IMR-90 (cell line): ENCODE measurements at regions not wholly inside any gene's neighbourhood (a gene's known extent, or its start where the extent isn't known, plus 50 kb on each side); places are given as distances from the start of the nearest gene placed in this dataset.

ENCODE experiments used
- ATAC-seq: fragments of 200-7000 bp; cut with Tn5 transposase; 2 replicates; pipeline ENCODE4 v1.9.1; 2020; ENCODE audit warnings: low read depth, mild to moderate bottlenecking, moderate library complexity
- BruUV-seq: library from RNA; stranded (reverse); fragments of 400-500 nt; replicated peaks from 2 replicates; lab custom pipeline; 2021; lab: Mats Ljungman, UMichigan
- CTCF ChIA-PET: fragments of 300-600 bp; formaldehyde crosslinking; extraction: SDS; loops from one replicate; lab custom pipeline; 2021; ENCODE audit warnings: antibody characterized with exemption; lab: Yijun Ruan, JAX
- POLR2A ChIA-PET: fragments of 300-600 bp; sonication (Branson Sonifier 250); formaldehyde crosslinking; loops from one replicate; lab custom pipeline; 2022; ENCODE audit warnings: antibody characterized with exemption; ENCODE audit not compliant: unreplicated experiment; lab: Charles Lee
- DNase-seq: peaks from one replicate; pipeline ENCODE4 v3.0.0; 2013
- H2AFZ ChIP-seq: replicated peaks from 2 replicates; pipeline ENCODE3; 2013; ENCODE audit warnings: low read length, mild to moderate bottlenecking; ENCODE audit not compliant: poor library complexity
- H2AK5ac ChIP-seq: 2 replicates; pipeline ENCODE4 v1.6.1; 2013; ENCODE audit warnings: low read depth, low read length, inconsistent platforms
- H2AK9ac ChIP-seq: replicated peaks from 2 replicates; pipeline ENCODE3; 2013; ENCODE audit warnings: mild to moderate bottlenecking, low read depth, low read length, moderate library complexity; ENCODE audit not compliant: poor library complexity
- H2BK120ac ChIP-seq: 2 replicates; pipeline ENCODE4 v1.6.1; 2013; ENCODE audit warnings: low read depth, low read length, inconsistent platforms
- H2BK15ac ChIP-seq: 3 replicates; pipeline ENCODE4 v1.6.1; 2013; ENCODE audit warnings: low read depth, low read length, inconsistent platforms
- H2BK20ac ChIP-seq: 2 replicates; pipeline ENCODE4 v1.6.1; 2013; ENCODE audit warnings: low read depth, mild to moderate bottlenecking, inconsistent platforms, low read length, moderate library complexity
- H2BK5ac ChIP-seq: 2 replicates; pipeline ENCODE4 v1.6.1; 2013; ENCODE audit warnings: mild to moderate bottlenecking, low read depth, low read length, inconsistent platforms; ENCODE audit not compliant: poor library complexity, severe bottlenecking
- H3K14ac ChIP-seq: replicated peaks from 2 replicates; pipeline ENCODE4 v1.6.1; 2013; ENCODE audit warnings: low read depth, low read length, inconsistent platforms
- H3K18ac ChIP-seq: 2 replicates; pipeline ENCODE4 v1.6.1; 2013; ENCODE audit warnings: low read depth, low read length, control low read depth
- H3K23ac ChIP-seq: 2 replicates; pipeline ENCODE4 v1.6.1; 2013; ENCODE audit warnings: low read depth, low read length, inconsistent platforms
- H3K27ac ChIP-seq: 2 replicates; pipeline ENCODE4 v1.5.1; 2013; ENCODE audit warnings: mild to moderate bottlenecking, control low read depth, low read length; ENCODE audit not compliant: insufficient read depth
- H3K27me3 ChIP-seq: 2 replicates; pipeline ENCODE4 v1.6.1; 2013; ENCODE audit warnings: low read length; ENCODE audit not compliant: control insufficient read depth, insufficient read depth
- H3K36me3 ChIP-seq: 2 replicates; pipeline ENCODE4 v1.6.1; 2013; ENCODE audit warnings: low read length, mixed read lengths; ENCODE audit not compliant: control insufficient read depth, insufficient read depth
- H3K4ac ChIP-seq: 2 replicates; pipeline ENCODE4 v1.6.1; 2013; ENCODE audit warnings: low read depth, low read length, inconsistent platforms
- H3K4me1 ChIP-seq: 2 replicates; pipeline ENCODE4 v1.6.1; 2013; ENCODE audit warnings: low read length, mixed read lengths; ENCODE audit not compliant: control insufficient read depth, insufficient read depth
- H3K4me2 ChIP-seq: 2 replicates; pipeline ENCODE4 v1.6.1; 2013; ENCODE audit warnings: low read depth, mild to moderate bottlenecking, control low read depth, low read length, moderate library complexity
- H3K4me3 ChIP-seq: 2 replicates; pipeline ENCODE4 v1.5.1; 2013; ENCODE audit warnings: low read depth, mild to moderate bottlenecking, control low read depth, low read length, moderate library complexity; ENCODE audit not compliant: insufficient read depth
- H3K56ac ChIP-seq: 2 replicates; pipeline ENCODE4 v1.6.1; 2013; ENCODE audit warnings: low read length, inconsistent platforms; ENCODE audit not compliant: insufficient read depth; ENCODE audit errors: extremely low read depth
- H3K79me1 ChIP-seq, 2 experiments: 2 replicates each; pipeline ENCODE4 v1.6.1; 2013; ENCODE audit warnings: low read length in 2 of 2, inconsistent platforms in 1 of 2, low read depth in 1 of 2
- H3K9ac ChIP-seq: 2 replicates; pipeline ENCODE4 v1.6.1; 2013; ENCODE audit warnings: low read depth, low read length, control low read depth
- H3K9me1 ChIP-seq: 2 replicates; pipeline ENCODE4 v1.6.1; 2013; ENCODE audit warnings: low read length, inconsistent platforms; ENCODE audit not compliant: insufficient read depth
- H3K9me3 ChIP-seq: 2 replicates; pipeline ENCODE4 v1.6.1; 2013; ENCODE audit warnings: low read length; ENCODE audit not compliant: control insufficient read depth, insufficient read depth
- H4K20me1 ChIP-seq: 2 replicates; pipeline ENCODE4 v1.6.1; 2013; ENCODE audit warnings: low read length, inconsistent platforms; ENCODE audit not compliant: insufficient read depth
- H4K5ac ChIP-seq: 2 replicates; pipeline ENCODE4 v1.6.1; 2013; ENCODE audit warnings: mild to moderate bottlenecking, low read depth, low read length, control low read depth
- H4K8ac ChIP-seq, 2 experiments: 2 replicates each; pipeline ENCODE4 v1.6.1; 2013; ENCODE audit warnings: low read depth in 2 of 2, low read length in 2 of 2, control low read depth in 1 of 2, inconsistent platforms in 1 of 2
- H4K91ac ChIP-seq: 2 replicates; pipeline ENCODE4 v1.6.1; 2013; ENCODE audit warnings: low read depth, low read length, inconsistent platforms; ENCODE audit not compliant: insufficient read depth
- BHLHE40 ChIP-seq: fragments of 150-350 bp; IDR thresholded peaks from 2 replicates; pipeline ENCODE4 v1.6.1; 2016; ENCODE audit warnings: mild to moderate bottlenecking, low read depth, low read length
- CHD1 ChIP-seq: IDR thresholded peaks from 2 replicates; pipeline ENCODE4 v1.6.1; 2012; ENCODE audit warnings: low read depth, low read length, improper control_type of control experiment
- CTCF ChIP-seq: conservative IDR thresholded peaks from 2 replicates; pipeline ENCODE4 v1.5.1; 2012; ENCODE audit warnings: mild to moderate bottlenecking, low read depth, low read length, improper control_type of control experiment
- MAZ ChIP-seq: IDR thresholded peaks from 2 replicates; pipeline ENCODE4 v1.6.1; 2012; ENCODE audit warnings: low read depth, mild to moderate bottlenecking, low read length, improper control_type of control experiment, moderate library complexity, borderline replicate concordance
- RCOR1 ChIP-seq: IDR thresholded peaks from 2 replicates; pipeline ENCODE4 v1.6.1; 2012; ENCODE audit warnings: mild to moderate bottlenecking, low read length, improper control_type of control experiment; ENCODE audit not compliant: insufficient replicate concordance
- RFX5 ChIP-seq: IDR thresholded peaks from 2 replicates; pipeline ENCODE4 v1.8.0; 2012; ENCODE audit warnings: low read depth, mild to moderate bottlenecking, low read length, moderate library complexity
- SMC3 ChIP-seq: fragments of 150-350 bp; IDR thresholded peaks from 2 replicates; pipeline ENCODE4 v1.6.1; 2016; ENCODE audit warnings: low read depth, mild to moderate bottlenecking, antibody characterized with exemption, low read length, moderate library complexity
- dilution Hi-C: fragments of 300-500 bp; cut with HindIII; formaldehyde crosslinking; loops from one replicate; pipeline ENCODE4 v1.14.3; 2018; ENCODE audit warnings: low sequenced_read_pairs; ENCODE audit not compliant: unreplicated experiment
- in situ Hi-C: fragments of 300-500 bp; cut with MboI; formaldehyde crosslinking; loops from 3 replicates; pipeline ENCODE4 v1.14.3; 2019; ENCODE audit warnings: low sequenced_read_pairs, inconsistent platforms, mixed read lengths
- intact Hi-C: fragments of 100-400 bp; cut with micrococcal nuclease; formaldehyde crosslinking; loops from 2 replicates; pipeline ENCODE4 v1.10.0; 2022

- Histone ChIP-seq H2AFZ (no peak overlapping the region), H3K9me3 (no peaks in the 10 kb centered on the region), H4K5ac (no peak overlapping the region), H3K27me3 (peaks cover 35% of the 10 kb centered on the region), H2AK5ac (no peak overlapping the region), H2BK20ac (no peak overlapping the region), H3K4me1 (no peaks in the 10 kb centered on the region), H4K8ac (no peak overlapping the region), H3K4me2 (no peak overlapping the region), H3K36me3 (no peaks in the 10 kb centered on the region), H3K79me1 (no peaks in the 10 kb centered on the region), H3K18ac (no peak overlapping the region), H2BK15ac (no peak overlapping the region), H4K91ac (no peak overlapping the region), H3K27ac (no peak overlapping the region), H3K14ac (no peak overlapping the region), H3K4ac (no peak overlapping the region), H3K9me1 (no peaks in the 10 kb centered on the region), H2AK9ac (no peak overlapping the region), H4K20me1 (no peaks in the 10 kb centered on the region), H2BK120ac (no peak overlapping the region), H3K56ac (no peak overlapping the region), H3K4me3 (no peak overlapping the region), H2BK5ac (no peak overlapping the region), H3K23ac (no peak overlapping the region), H3K9ac (no peak overlapping the region)
- no TSS peak for BruUV-seq
- in situ Hi-C loops (no loop called here), intact Hi-C loops (no loop called here), dilution Hi-C loops (no loop called here)
- POLR2A ChIA-PET: no interaction called here
- TF ChIP-seq CHD1 (no peak), RFX5 (no peak), BHLHE40 (no peak), MAZ (no peak), SMC3 (no peak), RCOR1 (no peak), CTCF (no peak)
- CTCF ChIA-PET: no interaction called here
- no peak for ATAC-seq
- DNase-seq: no peak
Measured at GRCh38 chr10:78393094-78393493, 359.4 kb downstream of the RPS24 start.
